Kidney tubule cell (primary cell): ENCODE measurements at regions not wholly inside any gene's neighbourhood (a gene's known extent, or its start where the extent isn't known, plus 50 kb on each side); places are given as distances from the start of the nearest gene placed in this dataset.
"Not testable (repeated sequence)": the region's sequence is repeated elsewhere in the genome, so short reads cannot be mapped to it uniquely, and the experiment has no call there.

Source experiments
- DNase-seq: peaks from one replicate; pipeline ENCODE4 v3.0.0-alpha.2; 2018; ENCODE audit warnings: low spot score

- DNase-seq, result peak; percentile 10
Observed at GRCh38 chr4:131883181-131883580, 1265.9 kb upstream of the PCDH10 start.

- DNase-seq, result not testable (repeated sequence)
Observed at GRCh38 chr4:131925662-131926061, 1223.4 kb upstream of the PCDH10 start.

GRCh38 chr4:131967646-131968045 is 1181.4 kb upstream of the PCDH10 start:
- DNase-seq, result peak; percentile 11

GRCh38 chr4:131974730-131975129 is 1174.4 kb upstream of the PCDH10 start:
- DNase-seq, result no peak

GRCh38 chr4:131975276-131976132 is 1173.6 kb upstream of the PCDH10 start:
- not testable (repeated sequence) for DNase-seq

- not testable (repeated sequence) for DNase-seq
Observed at GRCh38 chr4:131976133-131977002, 1172.7 kb upstream of the PCDH10 start.

GRCh38 chr4:131978120-131978519 is 1171.0 kb upstream of the PCDH10 start:
- no peak for DNase-seq

- DNase-seq, result no peak
Observed at GRCh38 chr4:131989576-131989975, 1159.5 kb upstream of the PCDH10 start.

GRCh38 chr4:132001542-132001941 is 1147.6 kb upstream of the PCDH10 start:
- DNase-seq, result peak; percentile 57

GRCh38 chr4:132003593-132003992 is 1145.5 kb upstream of the PCDH10 start:
- DNase-seq, result no peak

GRCh38 chr4:132015321-132015720 is 1133.8 kb upstream of the PCDH10 start:
- DNase-seq, result no peak

- no peak for DNase-seq
Observed at GRCh38 chr4:132016703-132017350, 1132.3 kb upstream of the PCDH10 start.

- DNase-seq, result no peak
Observed at GRCh38 chr4:132026166-132026565, 1122.9 kb upstream of the PCDH10 start.

GRCh38 chr4:132026816-132027215 is 1122.3 kb upstream of the PCDH10 start:
- no peak for DNase-seq

- DNase-seq, result no peak
Observed at GRCh38 chr4:132056496-132056895, 1092.6 kb upstream of the PCDH10 start.

GRCh38 chr4:132059227-132059626 is 1089.9 kb upstream of the PCDH10 start:
- no peak for DNase-seq

- DNase-seq, result no peak
Observed at GRCh38 chr4:132062611-132063239, 1086.4 kb upstream of the PCDH10 start.

GRCh38 chr4:132063829-132064228 is 1085.3 kb upstream of the PCDH10 start:
- DNase-seq, result no peak

- DNase-seq, result peak; percentile 3
Observed at GRCh38 chr4:132065940-132066495, 1083.1 kb upstream of the PCDH10 start.

- no peak for DNase-seq
Observed at GRCh38 chr4:132071815-132072214, 1077.3 kb upstream of the PCDH10 start.

GRCh38 chr4:132076829-132077228 is 1072.3 kb upstream of the PCDH10 start:
- DNase-seq, result no peak

- DNase-seq, result no peak
Observed at GRCh38 chr4:132085105-132085504, 1064.0 kb upstream of the PCDH10 start.
